Astrocyte (in vitro differentiated cells and primary cell): ENCODE measurements at regions not wholly inside any gene's neighbourhood (a gene's known extent, or its start where the extent isn't known, plus 50 kb on each side); places are given as distances from the start of the nearest gene placed in this dataset.

ENCODE experiments used
- DNase-seq: peaks from one replicate; pipeline ENCODE4 v3.0.0-alpha.2; 2010; ENCODE audit warnings: low read depth
- FAIRE-seq: peaks from 2 replicates; lab custom pipeline; 2011; peaks lifted over from hg19 to GRCh38; lab: Jason Lieb, UNC
- H2AFZ ChIP-seq: 2 replicates; pipeline ENCODE4 v1.6.0; 2012; ENCODE audit warnings: low read depth, low read length, inconsistent platforms
- H3K27ac ChIP-seq: 2 replicates; pipeline ENCODE4 v1.5.1; 2011; ENCODE audit warnings: low read depth, low read length, inconsistent platforms
- H3K27me3 ChIP-seq: 2 replicates; pipeline ENCODE4 v1.6.0; 2011; ENCODE audit warnings: low read length, inconsistent platforms; ENCODE audit not compliant: insufficient read depth
- H3K36me3 ChIP-seq: 2 replicates; pipeline ENCODE4 v1.5.1; 2011; ENCODE audit warnings: low read length, inconsistent platforms; ENCODE audit not compliant: insufficient read depth
- H3K4me1 ChIP-seq: 2 replicates; pipeline ENCODE4 v1.5.1; 2011; ENCODE audit warnings: low read length, inconsistent platforms; ENCODE audit not compliant: insufficient read depth
- H3K4me2 ChIP-seq: 2 replicates; pipeline ENCODE4 v1.6.0; 2012; ENCODE audit warnings: low read length, inconsistent platforms
- H3K4me3 ChIP-seq: 2 replicates; pipeline ENCODE4 v1.5.1; 2011; ENCODE audit warnings: low read depth, mild to moderate bottlenecking, low read length, inconsistent platforms; ENCODE audit not compliant: insufficient read depth
- H3K79me2 ChIP-seq: 2 replicates; pipeline ENCODE4 v1.6.0; 2012; ENCODE audit warnings: mild to moderate bottlenecking, low read length, inconsistent platforms; ENCODE audit not compliant: insufficient read depth
- H3K9ac ChIP-seq: 2 replicates; pipeline ENCODE4 v1.6.0; 2012; ENCODE audit warnings: mild to moderate bottlenecking, low read length, inconsistent platforms
- H3K9me3 ChIP-seq: 2 replicates; pipeline ENCODE4 v1.5.1; 2012; ENCODE audit warnings: low read depth, mild to moderate bottlenecking, low read length, inconsistent platforms; ENCODE audit not compliant: insufficient read depth
- H4K20me1 ChIP-seq: 2 replicates; pipeline ENCODE4 v1.6.0; 2012; ENCODE audit warnings: low read length, inconsistent platforms; ENCODE audit not compliant: insufficient read depth
- H3K27ac Mint-ChIP-seq: one replicate; pipeline ENCODE4 v1.8.0; 2021; ENCODE audit warnings: mild to moderate bottlenecking, mixed read lengths; ENCODE audit not compliant: unreplicated experiment
- H3K27me3 Mint-ChIP-seq: one replicate; pipeline ENCODE4 v1.8.0; 2021; ENCODE audit warnings: low read depth, mixed read lengths; ENCODE audit not compliant: unreplicated experiment
- H3K36me3 Mint-ChIP-seq: one replicate; pipeline ENCODE4 v1.8.0; 2021; ENCODE audit warnings: low read depth, mixed read lengths; ENCODE audit not compliant: unreplicated experiment
- H3K4me1 Mint-ChIP-seq: one replicate; pipeline ENCODE4 v1.8.0; 2021; ENCODE audit warnings: low read depth, mixed read lengths; ENCODE audit not compliant: unreplicated experiment
- H3K4me3 Mint-ChIP-seq: one replicate; pipeline ENCODE4 v1.8.0; 2021; ENCODE audit warnings: mild to moderate bottlenecking, moderate library complexity, mixed read lengths; ENCODE audit not compliant: unreplicated experiment
- H3K9me3 Mint-ChIP-seq: one replicate; pipeline ENCODE4 v1.8.0; 2021; ENCODE audit warnings: mild to moderate bottlenecking, mixed read lengths; ENCODE audit not compliant: unreplicated experiment
- CTCF ChIP-seq: IDR thresholded peaks from 2 replicates; pipeline ENCODE4 v1.5.1; 2011; ENCODE audit warnings: low read depth, mild to moderate bottlenecking, inconsistent platforms, low read length, moderate library complexity; ENCODE audit not compliant: insufficient read depth
- EZH2 ChIP-seq: IDR thresholded peaks from 2 replicates; pipeline ENCODE4 v1.6.1; 2012; ENCODE audit warnings: mild to moderate bottlenecking, low read length, inconsistent platforms; ENCODE audit not compliant: insufficient read depth

DNA sequence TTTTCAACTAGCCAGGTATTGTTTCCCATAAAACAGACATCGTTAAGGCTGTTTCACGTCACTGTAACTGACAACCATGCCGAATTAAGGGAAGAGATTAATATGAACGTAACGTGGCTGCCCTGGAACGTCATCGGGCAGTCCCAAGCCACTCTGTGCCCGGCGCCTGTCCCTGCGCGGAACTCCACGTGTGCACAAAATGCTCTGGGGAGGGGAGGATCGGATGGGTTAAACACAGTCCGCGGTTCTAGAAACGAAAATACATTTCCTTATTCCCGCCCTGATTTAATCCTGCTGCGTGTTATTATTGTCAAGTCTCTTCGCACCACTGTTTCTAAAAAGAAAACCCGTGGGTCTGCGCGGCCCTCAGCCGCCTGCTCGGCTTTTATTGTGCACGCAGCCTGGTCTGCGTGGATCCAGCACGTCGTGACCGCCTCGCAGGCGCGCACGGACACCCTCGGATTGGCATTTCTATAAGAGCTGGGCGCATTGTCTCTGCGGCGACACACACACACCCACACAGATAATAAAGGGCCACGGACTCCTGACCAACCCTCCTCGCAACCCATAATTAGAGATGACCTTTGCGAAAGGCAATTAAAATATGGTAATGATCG lies 69.6 kb upstream of the BCOR start:
- Histone ChIP-seq H3K9ac (peak overlapping the region; percentile 29), H3K4me2 (peak overlapping the region; percentile 83), H3K4me1 (peaks cover 29% of the 10 kb centered on the region), H2AFZ (peak overlapping the region; percentile 69), H4K20me1 (no peaks in the 10 kb centered on the region), H3K79me2 (no peaks in the 10 kb centered on the region), H3K27me3 (no peaks in the 10 kb centered on the region), H3K36me3 (no peaks in the 10 kb centered on the region), H3K9me3 (no peaks in the 10 kb centered on the region), H3K27ac (no peak overlapping the region), H3K4me3 (peak overlapping the region; percentile 50)
- Mint-ChIP-seq H3K27me3 (peaks cover 36% of the 10 kb centered on the region), H3K9me3 (peaks cover 2% of the 10 kb centered on the region), H3K36me3 (no peaks in the 10 kb centered on the region), H3K27ac (no peak overlapping the region), H3K4me1 (peaks cover 1% of the 10 kb centered on the region), H3K4me3 (peak overlapping the region; percentile 66)
- DNase-seq (no peak), FAIRE-seq (no peak)
- TF ChIP-seq EZH2 (no peak), CTCF (no peak)

DNA sequence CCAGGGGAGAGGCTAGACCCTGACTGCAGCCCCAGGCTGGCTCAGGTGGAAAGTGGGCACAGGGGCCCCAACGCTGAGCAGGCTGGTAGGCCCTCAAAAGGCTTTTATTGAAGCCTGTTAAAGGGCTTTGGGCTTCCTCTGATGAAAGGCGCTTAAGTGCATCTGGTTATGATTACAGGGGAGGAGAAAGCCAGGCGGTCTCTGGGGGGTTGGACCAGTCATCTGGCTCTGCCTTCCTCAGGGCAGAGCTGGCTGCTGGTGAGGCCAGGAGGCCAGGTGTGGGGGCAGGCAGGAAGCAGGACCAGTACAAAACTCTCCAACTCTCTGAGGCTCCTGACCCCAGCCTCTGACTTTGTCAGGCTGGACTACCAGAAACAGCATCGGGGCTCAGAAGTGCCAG lies 68.8 kb upstream of the BCOR start:
- Mint-ChIP-seq H3K4me1 (peaks cover 1% of the 10 kb centered on the region), H3K9me3 (peaks cover 2% of the 10 kb centered on the region), H3K27ac (peak overlapping the region; percentile 7), H3K4me3 (no peak overlapping the region), H3K27me3 (peaks cover 42% of the 10 kb centered on the region), H3K36me3 (no peaks in the 10 kb centered on the region)
- no peaks in the 10 kb centered on the region for H3K79me2 ChIP-seq
- no peaks in the 10 kb centered on the region for H4K20me1 ChIP-seq
- DNase-seq (no peak), FAIRE-seq (no peak)
- no peaks in the 10 kb centered on the region for H3K9me3 ChIP-seq
- peak overlapping the region; percentile 83 for H3K4me2 ChIP-seq
- no peak overlapping the region for H3K27ac ChIP-seq
- H3K4me3 ChIP-seq: no peak overlapping the region
- no peaks in the 10 kb centered on the region for H3K36me3 ChIP-seq
- H2AFZ ChIP-seq: no peak overlapping the region
- TF ChIP-seq EZH2: no peak
- TF ChIP-seq CTCF: no peak
- H3K4me1 ChIP-seq: peaks cover 28% of the 10 kb centered on the region
- H3K27me3 ChIP-seq: no peaks in the 10 kb centered on the region
- H3K9ac ChIP-seq: no peak overlapping the region

GRCh38 chrX:40165861-40166260 lies 68.1 kb upstream of the BCOR start:
- Histone ChIP-seq H4K20me1 (no peaks in the 10 kb centered on the region), H3K9me3 (no peaks in the 10 kb centered on the region), H3K27me3 (no peaks in the 10 kb centered on the region), H2AFZ (no peak overlapping the region), H3K79me2 (no peaks in the 10 kb centered on the region), H3K36me3 (no peaks in the 10 kb centered on the region), H3K4me3 (no peak overlapping the region), H3K27ac (no peak overlapping the region), H3K9ac (no peak overlapping the region), H3K4me1 (peaks cover 21% of the 10 kb centered on the region), H3K4me2 (no peak overlapping the region)
- no peak overlapping the region for H3K27ac Mint-ChIP-seq
- peaks cover 2% of the 10 kb centered on the region for H3K9me3 Mint-ChIP-seq
- TF ChIP-seq EZH2 (no peak), CTCF (no peak)
- DNase-seq: no peak
- no peak for FAIRE-seq
- H3K27me3 Mint-ChIP-seq: peaks cover 40% of the 10 kb centered on the region
- H3K36me3 Mint-ChIP-seq: no peaks in the 10 kb centered on the region
- peaks cover 1% of the 10 kb centered on the region for H3K4me1 Mint-ChIP-seq
- no peak overlapping the region for H3K4me3 Mint-ChIP-seq
